ENCODE measurements at regions not wholly inside any gene's neighbourhood (a gene's known extent, or its start where the extent isn't known, plus 50 kb on each side); places are given as distances from the start of the nearest gene placed in this dataset.

DNA sequence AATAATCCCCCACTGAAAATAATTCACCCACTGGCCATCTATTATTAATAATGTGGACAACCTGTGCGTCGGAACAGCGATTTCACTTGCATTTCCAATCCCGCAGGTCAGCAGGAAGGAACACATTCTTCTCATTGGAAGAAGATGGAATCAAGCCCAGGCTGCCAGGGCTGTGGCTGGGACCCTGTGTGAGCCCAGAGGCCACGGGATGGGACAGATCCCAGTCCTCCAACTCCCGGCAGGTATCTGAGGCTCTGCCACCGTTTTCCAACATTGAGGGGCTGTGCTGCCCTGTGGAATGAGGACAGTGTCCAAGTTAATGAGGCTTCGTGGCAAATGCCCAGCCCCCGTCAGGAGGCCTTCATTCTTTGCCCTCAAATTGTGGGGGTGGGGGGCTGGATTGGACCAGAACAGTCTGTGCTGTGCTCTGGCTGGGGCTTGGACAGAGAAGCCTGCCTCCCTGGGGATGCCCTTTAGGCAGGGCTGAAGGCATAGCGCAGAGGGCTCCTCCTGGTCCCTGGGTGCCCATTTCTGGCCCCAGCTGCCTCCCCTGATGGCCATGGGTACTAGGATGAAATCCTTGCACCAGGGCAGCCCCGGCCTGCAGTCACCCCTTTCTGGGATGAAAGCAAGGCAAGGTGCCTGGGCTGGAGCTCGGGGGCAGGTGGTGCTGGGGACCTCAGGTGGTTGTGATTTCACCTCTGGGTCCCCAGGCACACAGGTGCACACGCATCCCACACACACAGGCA, 195.0 kb upstream of the PPP1R26 start:
- BruUV-seq (replicated peaks): no TSS peak
- 3% methylated on average over 12 of the region's 13 CpGs for WGBS (ENCODE audit: insufficient coverage, low coverage, missing lambda C conversion rate)
- intact Hi-C loops (cut with micrococcal nuclease) (no loop called here), in situ Hi-C loops (cut with MboI) (no loop called here)
- ChIA-PET POLR2A (no interaction called here), CTCF (ENCODE audit: low intra/inter-chr PET ratio) (no interaction called here)
- no peaks in the 10 kb centered on the region; the same call in 1 of the 2 replicates for H4K20me1 ChIP-seq (replicated peaks; ENCODE audit: control insufficient read depth, insufficient read depth, low read length)
- H3K4me1 ChIP-seq (replicated peaks in 1 of 2; ENCODE audit: control insufficient read depth in 2 of 2, insufficient read depth in 2 of 2, low read length in 2 of 2): no peaks in the 10 kb centered on the region
- H3K36me3 ChIP-seq (ENCODE audit: control insufficient read depth, insufficient read depth, low read length): no peaks in the 10 kb centered on the region
- no peak for DNase-seq (ENCODE audit: extremely low read depth in 1 of 4, low spot score in 3 of 4)
- H3K27ac ChIP-seq (ENCODE audit: extremely low read depth, low read depth, low read length): no peak overlapping the region
- no peak overlapping the region for H3K4me2 ChIP-seq (ENCODE audit: insufficient read depth, low read length)
- ATAC-seq: no peak
- H3K9me1 ChIP-seq (ENCODE audit: control insufficient read depth, insufficient read depth, low read length): no peaks in the 10 kb centered on the region
- H3K79me2 ChIP-seq (ENCODE audit: control insufficient read depth, insufficient read depth, low read length): no peaks in the 10 kb centered on the region
- no peak for FAIRE-seq
- H3K9me3 ChIP-seq (replicated peaks; ENCODE audit: control insufficient read depth, insufficient read depth, low read depth, low read length): no peaks in the 10 kb centered on the region
- no peak overlapping the region for H2AFZ ChIP-seq (ENCODE audit: low read depth, low read length)
- no peak overlapping the region for H3K9ac ChIP-seq (ENCODE audit: insufficient read depth in 1 of 2, low read depth in 2 of 2, low read length in 2 of 2)
- peaks cover 16 to 55% of the 10 kb centered on the region in 2 experiments; a peak in 4 of 5 replicates for H3K27me3 ChIP-seq (ENCODE audit: control insufficient read depth in 2 of 2, insufficient read depth in 2 of 2, low read length in 2 of 2)
- no peak overlapping the region for H3K4me3 ChIP-seq
- TF ChIP-seq, protein P1, sequence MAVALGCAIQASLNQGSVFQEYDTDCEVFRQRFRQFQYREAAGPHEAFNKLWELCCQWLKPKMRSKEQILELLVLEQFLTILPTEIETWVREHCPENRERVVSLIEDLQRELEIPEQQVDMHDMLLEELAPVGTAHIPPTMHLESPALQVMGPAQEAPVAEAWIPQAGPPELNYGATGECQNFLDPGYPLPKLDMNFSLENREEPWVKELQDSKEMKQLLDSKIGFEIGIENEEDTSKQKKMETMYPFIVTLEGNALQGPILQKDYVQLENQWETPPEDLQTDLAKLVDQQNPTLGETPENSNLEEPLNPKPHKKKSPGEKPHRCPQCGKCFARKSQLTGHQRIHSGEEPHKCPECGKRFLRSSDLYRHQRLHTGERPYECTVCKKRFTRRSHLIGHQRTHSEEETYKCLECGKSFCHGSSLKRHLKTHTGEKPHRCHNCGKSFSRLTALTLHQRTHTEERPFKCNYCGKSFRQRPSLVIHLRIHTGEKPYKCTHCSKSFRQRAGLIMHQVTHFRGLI (CRISPR knock-in tag; IDR thresholded peaks at IDR 0.05): no peak
- TF ChIP-seq PHF20 (IDR thresholded peaks at IDR 0.05; ENCODE audit: partially characterized antibody) (no peak), GATAD2B (IDR thresholded peaks at IDR 0.05; ENCODE audit: borderline replicate concordance) (no peak), ZNF140 (CRISPR knock-in tag; IDR thresholded peaks at IDR 0.05) (no peak), TAF15 (IDR thresholded peaks at IDR 0.05; ENCODE audit: low read depth, low read length) (no peak), PRMT5 (CRISPR knock-in tag; IDR thresholded peaks at IDR 0.05) (no peak), NCOA4 (IDR thresholded peaks at IDR 0.05; ENCODE audit: partially characterized antibody) (no peak), DNMT1 (IDR thresholded peaks at IDR 0.05) (no peak), MED1 (CRISPR knock-in tag; IDR thresholded peaks at IDR 0.05; ENCODE audit: borderline replicate concordance) (no peak)
- TF ChIP-seq, protein P2, sequence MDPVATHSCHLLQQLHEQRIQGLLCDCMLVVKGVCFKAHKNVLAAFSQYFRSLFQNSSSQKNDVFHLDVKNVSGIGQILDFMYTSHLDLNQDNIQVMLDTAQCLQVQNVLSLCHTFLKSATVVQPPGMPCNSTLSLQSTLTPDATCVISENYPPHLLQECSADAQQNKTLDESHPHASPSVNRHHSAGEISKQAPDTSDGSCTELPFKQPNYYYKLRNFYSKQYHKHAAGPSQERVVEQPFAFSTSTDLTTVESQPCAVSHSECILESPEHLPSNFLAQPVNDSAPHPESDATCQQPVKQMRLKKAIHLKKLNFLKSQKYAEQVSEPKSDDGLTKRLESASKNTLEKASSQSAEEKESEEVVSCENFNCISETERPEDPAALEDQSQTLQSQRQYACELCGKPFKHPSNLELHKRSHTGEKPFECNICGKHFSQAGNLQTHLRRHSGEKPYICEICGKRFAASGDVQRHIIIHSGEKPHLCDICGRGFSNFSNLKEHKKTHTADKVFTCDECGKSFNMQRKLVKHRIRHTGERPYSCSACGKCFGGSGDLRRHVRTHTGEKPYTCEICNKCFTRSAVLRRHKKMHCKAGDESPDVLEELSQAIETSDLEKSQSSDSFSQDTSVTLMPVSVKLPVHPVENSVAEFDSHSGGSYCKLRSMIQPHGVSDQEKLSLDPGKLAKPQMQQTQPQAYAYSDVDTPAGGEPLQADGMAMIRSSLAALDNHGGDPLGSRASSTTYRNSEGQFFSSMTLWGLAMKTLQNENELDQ (CRISPR knock-in tag; IDR thresholded peaks at IDR 0.05; ENCODE audit: borderline replicate concordance): no peak
- TF ChIP-seq, protein P3, sequence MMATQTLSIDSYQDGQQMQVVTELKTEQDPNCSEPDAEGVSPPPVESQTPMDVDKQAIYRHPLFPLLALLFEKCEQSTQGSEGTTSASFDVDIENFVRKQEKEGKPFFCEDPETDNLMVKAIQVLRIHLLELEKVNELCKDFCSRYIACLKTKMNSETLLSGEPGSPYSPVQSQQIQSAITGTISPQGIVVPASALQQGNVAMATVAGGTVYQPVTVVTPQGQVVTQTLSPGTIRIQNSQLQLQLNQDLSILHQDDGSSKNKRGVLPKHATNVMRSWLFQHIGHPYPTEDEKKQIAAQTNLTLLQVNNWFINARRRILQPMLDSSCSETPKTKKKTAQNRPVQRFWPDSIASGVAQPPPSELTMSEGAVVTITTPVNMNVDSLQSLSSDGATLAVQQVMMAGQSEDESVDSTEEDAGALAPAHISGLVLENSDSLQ (IDR thresholded peaks at IDR 0.05): no peak
- TF ChIP-seq, protein P4, sequence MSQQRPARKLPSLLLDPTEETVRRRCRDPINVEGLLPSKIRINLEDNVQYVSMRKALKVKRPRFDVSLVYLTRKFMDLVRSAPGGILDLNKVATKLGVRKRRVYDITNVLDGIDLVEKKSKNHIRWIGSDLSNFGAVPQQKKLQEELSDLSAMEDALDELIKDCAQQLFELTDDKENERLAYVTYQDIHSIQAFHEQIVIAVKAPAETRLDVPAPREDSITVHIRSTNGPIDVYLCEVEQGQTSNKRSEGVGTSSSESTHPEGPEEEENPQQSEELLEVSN (IDR thresholded peaks at IDR 0.05; ENCODE audit: borderline replicate concordance in 1 of 2, extremely low read depth in 1 of 2, insufficient read depth in 1 of 2, insufficient read length in 1 of 2, low read depth in 1 of 2, low read length in 1 of 2, poor library complexity in 1 of 2, severe bottlenecking in 1 of 2): no peak
- TF ChIP-seq, protein P5, sequence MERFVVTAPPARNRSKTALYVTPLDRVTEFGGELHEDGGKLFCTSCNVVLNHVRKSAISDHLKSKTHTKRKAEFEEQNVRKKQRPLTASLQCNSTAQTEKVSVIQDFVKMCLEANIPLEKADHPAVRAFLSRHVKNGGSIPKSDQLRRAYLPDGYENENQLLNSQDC (CRISPR knock-in tag; IDR thresholded peaks at IDR 0.05): no peak
- TF ChIP-seq, protein P6, sequence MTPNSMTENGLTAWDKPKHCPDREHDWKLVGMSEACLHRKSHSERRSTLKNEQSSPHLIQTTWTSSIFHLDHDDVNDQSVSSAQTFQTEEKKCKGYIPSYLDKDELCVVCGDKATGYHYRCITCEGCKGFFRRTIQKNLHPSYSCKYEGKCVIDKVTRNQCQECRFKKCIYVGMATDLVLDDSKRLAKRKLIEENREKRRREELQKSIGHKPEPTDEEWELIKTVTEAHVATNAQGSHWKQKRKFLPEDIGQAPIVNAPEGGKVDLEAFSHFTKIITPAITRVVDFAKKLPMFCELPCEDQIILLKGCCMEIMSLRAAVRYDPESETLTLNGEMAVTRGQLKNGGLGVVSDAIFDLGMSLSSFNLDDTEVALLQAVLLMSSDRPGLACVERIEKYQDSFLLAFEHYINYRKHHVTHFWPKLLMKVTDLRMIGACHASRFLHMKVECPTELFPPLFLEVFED (CRISPR knock-in tag; conservative IDR thresholded peaks at IDR 0.05): no peak

All from K562 (cell line).